SK-N-MC (cell line): ENCODE measurements at regions not wholly inside any gene's neighbourhood (a gene's known extent, or its start where the extent isn't known, plus 50 kb on each side); places are given as distances from the start of the nearest gene placed in this dataset.
"Not testable (repeated sequence)": the region's sequence is repeated elsewhere in the genome, so short reads cannot be mapped to it uniquely, and the experiment has no call there.

Experiments used
- DNase-seq: peaks from one replicate; pipeline ENCODE4 v3.0.0-alpha.2; 2011; ENCODE audit warnings: low read depth, low spot score
- H3K27ac ChIP-seq: fragments of 200-600 bp; sonication (generic); 2 replicates; pipeline ENCODE4 v1.5.1; 2016; ENCODE audit warnings: mixed run types
- H3K36me3 ChIP-seq: fragments of 200-600 bp; sonication (generic); 2 replicates; pipeline ENCODE4 v1.6.1; 2017; ENCODE audit warnings: antibody characterized with exemption, low read length, mixed read lengths; ENCODE audit not compliant: insufficient read depth
- H3K4me3 ChIP-seq: fragments of 200-600 bp; sonication (generic); 2 replicates; pipeline ENCODE4 v1.5.1; 2016
- H3K9ac ChIP-seq: fragments of 200-600 bp; sonication (generic); 2 replicates; pipeline ENCODE4 v1.8.0; 2017; ENCODE audit warnings: mixed run types, mixed read lengths; ENCODE audit not compliant: insufficient read length
- H3K9me3 ChIP-seq: fragments of 200-600 bp; sonication (generic); 2 replicates; pipeline ENCODE4 v1.6.1; 2017; ENCODE audit warnings: low read depth, mild to moderate bottlenecking, antibody characterized with exemption, low read length, moderate library complexity, mixed read lengths
- EZH2 ChIP-seq: fragments of 200-600 bp; sonication (generic); IDR thresholded peaks from one replicate; pipeline ENCODE4 v1.6.1; 2017; ENCODE audit warnings: antibody characterized with exemption
- FOXP2 ChIP-seq: optimal IDR thresholded peaks from 2 replicates; pipeline ENCODE3; 2011; ENCODE audit warnings: mild to moderate bottlenecking, moderate library complexity; ENCODE audit not compliant: insufficient read depth; ENCODE audit errors: extremely low read length, control extremely low read depth
- POLR2AphosphoS5 ChIP-seq: IDR thresholded peaks from 2 replicates; pipeline ENCODE4 v1.6.1; 2012; ENCODE audit warnings: mild to moderate bottlenecking, low read depth, low read length, borderline replicate concordance

DNA sequence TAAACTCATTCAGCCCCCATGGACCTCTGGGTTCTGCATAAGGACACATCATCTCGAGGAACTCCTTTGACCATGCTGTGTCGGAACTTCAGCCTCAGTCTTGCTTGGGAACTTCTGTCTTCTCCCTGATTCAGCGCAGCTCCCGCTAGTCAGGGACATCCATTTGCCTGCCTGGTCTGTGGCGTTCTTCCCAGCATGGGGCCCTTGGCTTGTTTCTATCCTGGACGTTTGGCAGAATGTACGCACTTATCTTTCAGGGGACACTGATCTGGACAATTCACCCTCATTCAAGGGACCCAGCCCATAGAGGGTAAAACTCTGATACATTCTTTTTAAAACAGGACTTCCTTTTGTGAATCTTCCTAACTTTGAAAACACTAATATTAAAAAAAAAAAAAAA is 75.8 kb upstream of the WIPF1 start:
- Histone ChIP-seq H3K4me3 (peak overlapping the region; percentile 71), H3K27ac (peak overlapping the region; percentile 98), H3K9me3 (peaks cover 2% of the 10 kb centered on the region; the same call in 1 of the 2 replicates), H3K9ac (peak overlapping the region; percentile 69), H3K36me3 (peaks cover 17% of the 10 kb centered on the region)
- TF ChIP-seq FOXP2 (no peak), POLR2AphosphoS5 (no peak), EZH2 (no peak)
- DNase-seq = no peak

DNA sequence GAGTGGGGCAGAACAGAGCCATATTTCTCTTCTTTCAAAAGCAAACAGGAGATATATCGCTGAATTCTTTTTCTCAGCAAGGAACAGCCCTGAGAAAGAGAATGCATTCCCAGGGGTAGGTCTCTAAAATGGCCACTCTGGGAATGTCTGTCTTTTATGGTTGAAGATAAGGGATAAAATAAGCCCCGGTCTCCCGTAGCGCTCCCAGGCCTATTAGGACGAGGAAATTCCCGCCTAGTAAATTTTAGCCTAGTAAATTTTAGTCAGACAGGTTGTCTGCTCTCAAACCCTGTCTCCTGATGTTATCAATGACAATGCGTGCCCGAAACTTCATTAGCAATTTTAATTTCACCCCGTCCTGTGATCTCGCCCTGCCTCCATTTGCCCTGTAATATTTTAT is 73.9 kb upstream of the WIPF1 start:
- not testable (repeated sequence) for H3K4me3 ChIP-seq, DNase-seq, H3K9me3 ChIP-seq, H3K9ac ChIP-seq, H3K27ac ChIP-seq
- H3K36me3 ChIP-seq = peaks cover 14% of the 10 kb centered on the region

DNA sequence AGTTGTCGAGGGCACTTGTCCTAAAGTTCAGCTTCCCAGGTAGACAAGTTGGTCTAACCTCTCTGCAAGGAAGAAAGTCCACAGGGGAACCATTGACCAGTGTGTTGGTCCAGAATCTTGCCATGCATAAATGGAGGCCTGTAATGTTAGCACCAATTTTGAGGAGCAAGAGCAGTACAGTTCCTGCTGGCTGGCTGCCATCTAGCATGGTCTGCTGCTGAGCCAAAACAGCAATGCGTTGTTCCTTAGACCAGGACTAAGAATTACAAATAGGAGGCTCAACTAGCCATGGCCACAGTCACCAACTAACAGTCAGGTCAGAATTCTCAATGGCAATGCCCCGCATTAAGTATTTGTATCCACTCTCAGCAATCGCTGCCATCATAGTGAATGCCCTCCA is 72.8 kb upstream of the WIPF1 start:
- Histone ChIP-seq H3K27ac (no peak overlapping the region), H3K4me3 (no peak overlapping the region), H3K36me3 (peaks cover 12% of the 10 kb centered on the region), H3K9me3 (peaks cover 2% of the 10 kb centered on the region; the same call in 1 of the 2 replicates), H3K9ac (no peak overlapping the region)
- DNase-seq = no peak
- TF ChIP-seq EZH2 (no peak), FOXP2 (no peak), POLR2AphosphoS5 (no peak)

DNA sequence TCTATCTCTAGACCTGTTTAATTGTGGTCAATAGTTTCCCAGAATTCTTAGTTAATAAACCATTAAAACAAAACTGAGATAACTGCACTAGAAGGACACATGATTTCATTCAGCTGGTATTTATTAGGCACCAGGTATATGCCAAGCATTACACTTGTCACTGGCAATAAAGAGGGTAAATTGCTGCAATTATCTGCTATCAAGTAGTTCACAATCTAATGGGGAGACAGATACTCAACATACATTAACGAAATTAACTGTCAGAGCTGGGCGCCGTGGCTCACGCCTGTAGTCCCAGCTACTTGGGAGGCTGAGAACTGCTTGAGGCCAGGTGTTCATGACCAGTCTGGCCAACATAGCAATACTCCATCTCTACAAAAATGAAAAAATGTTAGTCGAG is 71.7 kb upstream of the WIPF1 start:
- DNase-seq = no peak
- TF ChIP-seq POLR2AphosphoS5 = no peak
- Histone ChIP-seq H3K9me3 (peaks cover 2% of the 10 kb centered on the region; the same call in 1 of the 2 replicates), H3K36me3 (peaks cover 12% of the 10 kb centered on the region), H3K9ac (no peak overlapping the region), H3K27ac (no peak overlapping the region), H3K4me3 (no peak overlapping the region)

DNA sequence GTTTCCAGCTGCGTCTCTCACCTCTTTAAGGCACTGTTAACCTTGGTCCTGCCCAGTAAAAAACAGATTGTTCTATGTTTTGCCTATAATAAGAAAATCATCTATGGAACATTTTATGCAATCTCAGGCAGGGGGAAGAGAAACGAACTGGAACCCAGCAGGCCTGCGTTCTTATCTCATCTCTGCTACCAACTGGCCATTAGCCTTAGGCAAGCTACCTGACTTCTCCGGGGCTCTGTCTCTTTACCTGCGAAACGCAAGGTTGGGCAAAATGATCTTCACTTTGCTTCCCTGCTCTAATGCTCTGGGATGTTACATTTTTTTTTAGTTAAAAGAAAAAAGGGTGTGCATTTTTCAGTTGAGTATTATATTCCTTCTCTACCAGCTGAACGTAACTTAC is 70.5 kb upstream of the WIPF1 start:
- H3K9ac ChIP-seq = no peak overlapping the region
- TF ChIP-seq FOXP2 = no peak
- no peak for TF ChIP-seq POLR2AphosphoS5
- TF ChIP-seq EZH2 = no peak
- H3K4me3 ChIP-seq = no peak overlapping the region
- H3K36me3 ChIP-seq = peaks cover 12% of the 10 kb centered on the region
- peak overlapping the region; percentile 59 for H3K27ac ChIP-seq
- DNase-seq = no peak
- peaks cover 2% of the 10 kb centered on the region; the same call in 1 of the 2 replicates for H3K9me3 ChIP-seq

DNA sequence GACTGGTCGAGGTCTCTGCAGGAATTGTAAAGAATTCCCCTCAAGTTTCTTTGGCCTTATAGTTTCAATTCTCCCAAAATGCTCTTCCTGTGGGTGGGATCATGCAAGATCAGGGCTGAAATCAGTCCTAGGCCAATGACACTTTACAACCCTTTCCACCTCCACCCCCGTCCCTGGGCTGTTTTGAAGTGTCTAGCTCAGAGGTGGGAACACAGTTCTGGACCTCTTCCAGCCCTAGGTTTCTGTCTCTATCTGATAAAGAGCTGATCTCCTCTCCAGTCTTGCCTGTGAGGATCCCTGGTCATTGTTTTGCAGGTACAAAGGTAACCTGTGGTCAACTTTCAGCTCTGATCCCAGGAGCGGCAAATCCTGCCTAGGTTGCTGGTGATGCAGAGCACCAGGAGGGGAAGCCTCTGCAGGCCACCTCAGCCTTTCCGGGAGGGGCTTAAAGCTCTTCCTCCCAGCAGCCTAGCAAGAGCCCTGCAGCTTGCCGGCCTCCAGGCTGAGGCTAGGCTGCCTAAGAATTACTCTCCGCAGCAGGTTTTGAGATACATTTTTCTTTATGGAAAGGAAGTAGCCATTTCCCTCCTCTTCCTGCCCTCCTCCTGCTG is 69.8 kb upstream of the WIPF1 start:
- Histone ChIP-seq H3K4me3 (no peak overlapping the region), H3K9ac (no peak overlapping the region), H3K9me3 (peaks cover 2% of the 10 kb centered on the region; the same call in 1 of the 2 replicates), H3K27ac (peak overlapping the region; percentile 59), H3K36me3 (peaks cover 5% of the 10 kb centered on the region; the same call in 1 of the 2 replicates)
- DNase-seq = no peak
- no peak for TF ChIP-seq FOXP2
- no peak for TF ChIP-seq POLR2AphosphoS5
- no peak for TF ChIP-seq EZH2

DNA sequence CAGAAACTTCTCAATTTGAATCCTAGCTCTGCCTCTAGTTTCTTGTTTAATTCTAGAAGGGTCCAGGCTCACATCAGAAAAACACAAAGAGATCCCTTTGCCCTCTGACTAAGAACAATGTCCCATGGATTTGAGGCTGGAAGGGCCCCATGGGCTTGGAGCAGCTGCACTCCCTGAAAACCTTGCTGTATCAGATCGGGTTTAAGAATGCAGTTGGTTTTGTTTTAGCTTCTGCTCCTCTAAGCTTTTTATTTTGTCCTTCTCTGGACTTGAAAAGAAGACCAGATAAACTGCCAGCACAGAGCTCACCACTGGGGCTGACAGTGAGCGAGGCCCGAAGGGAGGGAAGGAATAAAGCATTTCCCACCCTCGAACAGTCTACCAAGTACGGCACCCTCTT is 69.2 kb upstream of the WIPF1 start:
- Histone ChIP-seq H3K9me3 (peaks cover under 1% of the 10 kb centered on the region; the same call in 1 of the 2 replicates), H3K36me3 (0 out of 2 replicates have a peak, but pooled peaks cover under 1% of the 10 kb centered on the region), H3K9ac (no peak overlapping the region), H3K4me3 (no peak overlapping the region), H3K27ac (peak overlapping the region; percentile 16)
- no peak for DNase-seq
- no peak for TF ChIP-seq POLR2AphosphoS5
- TF ChIP-seq EZH2 = no peak
- no peak for TF ChIP-seq FOXP2

DNA sequence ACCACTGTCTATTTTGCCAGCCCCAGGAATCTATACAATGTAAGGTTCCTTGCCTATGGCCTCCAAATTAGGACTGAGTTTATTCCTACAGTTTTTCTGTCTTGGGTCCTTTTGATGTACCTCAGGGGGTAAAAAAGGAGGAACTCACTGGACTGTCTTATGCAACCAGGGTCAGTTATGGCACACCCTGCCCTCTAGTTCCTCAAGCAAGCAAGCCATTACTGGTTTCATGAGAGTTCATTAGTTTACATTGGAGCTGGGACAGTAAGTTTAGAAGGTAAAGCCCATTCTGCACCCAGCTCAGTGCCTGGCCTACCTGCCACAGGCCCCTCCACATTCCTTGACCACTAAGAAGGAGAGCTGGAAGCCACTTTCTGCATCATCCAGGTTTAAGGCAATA is 68.7 kb upstream of the WIPF1 start:
- TF ChIP-seq POLR2AphosphoS5 (no peak), EZH2 (no peak), FOXP2 (no peak)
- H3K9ac ChIP-seq = no peak overlapping the region
- no peaks in the 10 kb centered on the region for H3K36me3 ChIP-seq
- no peaks in the 10 kb centered on the region for H3K9me3 ChIP-seq
- no peak overlapping the region for H3K4me3 ChIP-seq
- DNase-seq = no peak
- H3K27ac ChIP-seq = no peak overlapping the region

DNA sequence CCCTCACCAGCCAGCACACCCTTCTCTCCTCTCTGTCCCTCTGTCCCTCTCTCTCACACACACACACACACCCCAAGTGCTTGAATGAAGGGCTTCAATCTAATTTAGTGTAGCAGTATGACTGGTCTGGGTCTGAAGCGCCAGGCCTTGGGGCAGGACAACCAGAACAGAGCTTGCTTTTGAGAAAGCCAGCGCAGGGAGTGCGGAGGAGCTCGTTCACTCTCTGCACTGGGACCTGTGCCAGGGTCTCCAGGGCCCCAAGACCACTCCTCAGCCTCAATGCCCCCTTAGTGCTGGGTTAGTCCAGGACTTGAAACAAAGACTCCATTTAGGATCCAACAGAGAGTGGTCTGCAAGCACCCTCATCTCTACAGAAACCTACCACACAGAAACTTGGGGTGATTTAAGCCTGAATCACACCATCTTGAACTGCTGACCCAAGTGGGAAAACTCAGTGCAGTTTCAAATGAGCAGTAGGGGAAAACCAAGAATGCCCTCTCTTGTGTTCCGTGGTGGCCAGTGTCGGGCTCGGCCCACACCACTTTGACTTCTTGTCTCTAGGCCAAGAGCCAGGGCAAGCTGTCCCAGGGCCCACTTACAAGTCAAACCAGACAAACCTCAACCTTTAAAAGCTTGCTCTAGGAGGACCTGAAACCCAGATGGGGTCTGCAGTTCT is 66.6 kb upstream of the WIPF1 start:
- no peak for TF ChIP-seq FOXP2
- no peak for TF ChIP-seq POLR2AphosphoS5
- Histone ChIP-seq H3K27ac (peak overlapping the region; percentile 91), H3K9me3 (no peaks in the 10 kb centered on the region), H3K36me3 (no peaks in the 10 kb centered on the region), H3K4me3 (no peak overlapping the region), H3K9ac (no peak overlapping the region)
- no peak for DNase-seq
